ENCODE measurements at regions not wholly inside any gene's neighbourhood (a gene's known extent, or its start where the extent isn't known, plus 50 kb on each side); places are given as distances from the start of the nearest gene placed in this dataset.

DNA sequence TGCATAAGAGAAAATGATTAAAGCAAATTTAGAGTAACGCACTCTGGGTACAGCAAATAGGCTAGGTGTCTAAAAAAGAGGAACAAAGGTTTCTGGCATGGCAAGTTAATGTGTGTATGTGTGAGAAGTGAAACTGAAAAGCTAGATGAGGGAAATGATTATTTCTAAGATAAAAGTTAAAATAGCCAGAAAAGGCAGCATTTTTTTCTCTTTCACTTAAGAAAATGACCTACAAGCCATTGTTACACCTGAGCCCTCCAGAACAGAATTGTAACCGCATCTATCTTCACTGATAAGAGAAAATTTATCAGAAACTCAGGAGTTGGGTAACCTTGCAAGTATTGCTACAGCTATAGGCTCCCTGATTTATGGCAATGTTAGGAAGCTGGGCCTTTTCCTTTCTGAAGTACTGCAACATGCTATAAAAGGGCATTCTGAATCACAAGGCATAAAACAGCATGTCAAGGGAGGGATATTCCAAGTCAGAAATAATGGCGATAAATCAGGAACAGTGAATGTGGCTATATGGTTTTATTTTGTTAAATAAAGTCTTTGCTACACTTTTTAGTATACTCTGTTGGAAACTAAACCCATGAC is 395.3 kb downstream of the TBC1D32 start (continued):
- TF ChIP-seq, protein P1, sequence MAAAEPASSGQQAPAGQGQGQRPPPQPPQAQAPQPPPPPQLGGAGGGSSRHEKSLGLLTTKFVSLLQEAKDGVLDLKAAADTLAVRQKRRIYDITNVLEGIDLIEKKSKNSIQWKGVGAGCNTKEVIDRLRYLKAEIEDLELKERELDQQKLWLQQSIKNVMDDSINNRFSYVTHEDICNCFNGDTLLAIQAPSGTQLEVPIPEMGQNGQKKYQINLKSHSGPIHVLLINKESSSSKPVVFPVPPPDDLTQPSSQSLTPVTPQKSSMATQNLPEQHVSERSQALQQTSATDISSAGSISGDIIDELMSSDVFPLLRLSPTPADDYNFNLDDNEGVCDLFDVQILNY (CRISPR knock-in tag; IDR thresholded peaks at IDR 0.05), result no peak
- no peak for TF ChIP-seq ZBTB21 (CRISPR knock-in tag; IDR thresholded peaks at IDR 0.05; ENCODE audit: borderline replicate concordance)
- TF ChIP-seq ATF1 (CRISPR knock-in tag; IDR thresholded peaks at IDR 0.05), result no peak
- TF ChIP-seq ZNF317 (CRISPR knock-in tag; IDR thresholded peaks at IDR 0.05; ENCODE audit: borderline replicate concordance, low read depth), result no peak
- no peak for TF ChIP-seq ESRRA (CRISPR knock-in tag; IDR thresholded peaks at IDR 0.05; ENCODE audit: borderline replicate concordance)
- TF ChIP-seq, protein P2, sequence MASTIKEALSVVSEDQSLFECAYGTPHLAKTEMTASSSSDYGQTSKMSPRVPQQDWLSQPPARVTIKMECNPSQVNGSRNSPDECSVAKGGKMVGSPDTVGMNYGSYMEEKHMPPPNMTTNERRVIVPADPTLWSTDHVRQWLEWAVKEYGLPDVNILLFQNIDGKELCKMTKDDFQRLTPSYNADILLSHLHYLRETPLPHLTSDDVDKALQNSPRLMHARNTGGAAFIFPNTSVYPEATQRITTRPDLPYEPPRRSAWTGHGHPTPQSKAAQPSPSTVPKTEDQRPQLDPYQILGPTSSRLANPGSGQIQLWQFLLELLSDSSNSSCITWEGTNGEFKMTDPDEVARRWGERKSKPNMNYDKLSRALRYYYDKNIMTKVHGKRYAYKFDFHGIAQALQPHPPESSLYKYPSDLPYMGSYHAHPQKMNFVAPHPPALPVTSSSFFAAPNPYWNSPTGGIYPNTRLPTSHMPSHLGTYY (CRISPR knock-in tag; IDR thresholded peaks at IDR 0.05), result no peak

DNA sequence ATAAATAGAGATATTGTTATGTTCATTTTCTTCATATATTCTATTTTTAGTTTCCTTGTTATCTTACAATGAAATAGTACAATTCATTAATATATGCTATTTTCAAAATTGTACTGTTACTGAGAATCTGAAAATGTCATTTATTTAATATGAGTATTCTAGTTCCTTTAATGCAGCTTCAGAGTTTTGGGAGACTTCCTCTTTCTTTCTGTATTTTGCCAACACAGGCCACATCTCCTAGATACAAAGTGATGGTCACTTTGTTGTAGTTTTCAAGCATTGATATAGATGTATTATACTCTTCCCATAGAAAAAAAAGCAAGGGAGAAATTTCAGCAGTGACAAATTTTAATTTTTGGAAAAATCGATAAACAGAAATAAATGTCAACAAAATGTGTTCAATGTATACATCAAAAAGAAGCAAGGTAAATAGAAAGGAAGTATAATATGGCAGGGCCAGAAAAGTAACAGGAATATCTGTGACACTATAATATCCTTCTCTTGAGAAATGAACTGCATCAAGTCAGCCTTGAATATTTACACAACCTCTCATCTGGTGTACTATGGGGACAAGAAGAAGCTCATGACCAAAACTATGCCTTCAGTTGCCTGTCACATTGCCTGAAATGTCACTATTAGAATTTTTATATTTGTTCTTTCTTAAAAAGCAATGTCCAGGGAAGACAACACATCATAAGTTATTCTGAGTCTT is 396.0 kb downstream of the TBC1D32 start:
- TF ChIP-seq RORB (CRISPR knock-in tag; IDR thresholded peaks at IDR 0.05) (no peak), JAZF1 (CRISPR knock-in tag; IDR thresholded peaks at IDR 0.05) (no peak), ZNF219 (CRISPR knock-in tag; IDR thresholded peaks at IDR 0.05; ENCODE audit: borderline replicate concordance) (no peak), NR1H2 (CRISPR knock-in tag; IDR thresholded peaks at IDR 0.05) (no peak)
- TF ChIP-seq, protein P3, sequence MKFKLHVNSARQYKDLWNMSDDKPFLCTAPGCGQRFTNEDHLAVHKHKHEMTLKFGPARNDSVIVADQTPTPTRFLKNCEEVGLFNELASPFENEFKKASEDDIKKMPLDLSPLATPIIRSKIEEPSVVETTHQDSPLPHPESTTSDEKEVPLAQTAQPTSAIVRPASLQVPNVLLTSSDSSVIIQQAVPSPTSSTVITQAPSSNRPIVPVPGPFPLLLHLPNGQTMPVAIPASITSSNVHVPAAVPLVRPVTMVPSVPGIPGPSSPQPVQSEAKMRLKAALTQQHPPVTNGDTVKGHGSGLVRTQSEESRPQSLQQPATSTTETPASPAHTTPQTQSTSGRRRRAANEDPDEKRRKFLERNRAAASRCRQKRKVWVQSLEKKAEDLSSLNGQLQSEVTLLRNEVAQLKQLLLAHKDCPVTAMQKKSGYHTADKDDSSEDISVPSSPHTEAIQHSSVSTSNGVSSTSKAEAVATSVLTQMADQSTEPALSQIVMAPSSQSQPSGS (CRISPR knock-in tag; IDR thresholded peaks at IDR 0.05; ENCODE audit: borderline replicate concordance, low read depth), result no peak
- TF ChIP-seq, protein P4, sequence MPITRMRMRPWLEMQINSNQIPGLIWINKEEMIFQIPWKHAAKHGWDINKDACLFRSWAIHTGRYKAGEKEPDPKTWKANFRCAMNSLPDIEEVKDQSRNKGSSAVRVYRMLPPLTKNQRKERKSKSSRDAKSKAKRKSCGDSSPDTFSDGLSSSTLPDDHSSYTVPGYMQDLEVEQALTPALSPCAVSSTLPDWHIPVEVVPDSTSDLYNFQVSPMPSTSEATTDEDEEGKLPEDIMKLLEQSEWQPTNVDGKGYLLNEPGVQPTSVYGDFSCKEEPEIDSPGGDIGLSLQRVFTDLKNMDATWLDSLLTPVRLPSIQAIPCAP (CRISPR knock-in tag; IDR thresholded peaks at IDR 0.05), result no peak
- TF ChIP-seq, protein P5, sequence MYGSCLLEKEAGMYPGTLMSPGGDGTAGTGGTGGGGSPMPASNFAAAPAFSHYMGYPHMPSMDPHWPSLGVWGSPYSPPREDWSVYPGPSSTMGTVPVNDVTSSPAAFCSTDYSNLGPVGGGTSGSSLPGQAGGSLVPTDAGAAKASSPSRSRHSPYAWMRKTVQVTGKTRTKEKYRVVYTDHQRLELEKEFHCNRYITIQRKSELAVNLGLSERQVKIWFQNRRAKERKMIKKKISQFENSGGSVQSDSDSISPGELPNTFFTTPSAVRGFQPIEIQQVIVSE (CRISPR knock-in tag; IDR thresholded peaks at IDR 0.05; ENCODE audit: borderline replicate concordance), result no peak
- no peaks in the 10 kb centered on the region for H3K9me3 Mint-ChIP-seq
- no peak for DNase-seq (ENCODE audit: low spot score)
- no peak for ATAC-seq
- H3K27me3 Mint-ChIP-seq (ENCODE audit: low read depth), result peaks cover 7% of the 10 kb centered on the region
- ChIA-PET POLR2A (no interaction called here), CTCF (interaction anchor here (0.5 kb wide), 1 partner anchor 133 kb away, joined by 3 read pairs; no protein-coding TSS in a partner anchor)
- peaks cover 21% of the 10 kb centered on the region for H3K4me1 Mint-ChIP-seq
- H3K36me3 Mint-ChIP-seq, result no peaks in the 10 kb centered on the region
- no peak overlapping the region for H3K4me3 Mint-ChIP-seq
- H3K27ac Mint-ChIP-seq, result no peak overlapping the region

DNA sequence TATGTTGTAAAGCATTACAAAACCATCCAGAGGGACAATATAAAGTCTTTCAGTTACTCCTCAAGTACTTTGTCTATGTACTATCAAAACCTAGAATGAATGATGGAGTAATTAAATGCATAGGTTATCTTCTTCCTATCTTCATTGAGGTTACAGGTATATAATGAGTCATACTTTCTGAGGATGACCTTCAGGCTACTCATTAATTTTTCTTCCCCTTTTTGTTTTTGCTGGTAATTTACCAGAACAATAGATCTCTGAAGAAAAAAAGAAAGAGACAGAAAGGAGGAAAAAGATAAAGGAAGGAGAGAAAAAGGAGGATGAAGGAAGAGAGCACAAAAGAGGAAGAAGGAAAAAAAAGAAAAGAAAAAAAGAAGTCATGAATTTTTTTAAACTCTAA is 398.4 kb downstream of the TBC1D32 start:
- ChIA-PET CTCF (no interaction called here), POLR2A (no interaction called here)
- no peak overlapping the region for H3K27ac Mint-ChIP-seq
- TF ChIP-seq EMX1 (CRISPR knock-in tag; IDR thresholded peaks at IDR 0.05) (no peak), CBFB (CRISPR knock-in tag; IDR thresholded peaks at IDR 0.05; ENCODE audit: low read depth) (no peak), ZNF263 (CRISPR knock-in tag; IDR thresholded peaks at IDR 0.05; ENCODE audit: low read depth) (no peak), TEAD1 (CRISPR knock-in tag; IDR thresholded peaks at IDR 0.05) (no peak), NFYB (CRISPR knock-in tag; conservative IDR thresholded peaks at IDR 0.05; ENCODE audit: low read depth) (no peak), ZNF423 (CRISPR knock-in tag; IDR thresholded peaks at IDR 0.05) (no peak)
- TF ChIP-seq, protein P6, sequence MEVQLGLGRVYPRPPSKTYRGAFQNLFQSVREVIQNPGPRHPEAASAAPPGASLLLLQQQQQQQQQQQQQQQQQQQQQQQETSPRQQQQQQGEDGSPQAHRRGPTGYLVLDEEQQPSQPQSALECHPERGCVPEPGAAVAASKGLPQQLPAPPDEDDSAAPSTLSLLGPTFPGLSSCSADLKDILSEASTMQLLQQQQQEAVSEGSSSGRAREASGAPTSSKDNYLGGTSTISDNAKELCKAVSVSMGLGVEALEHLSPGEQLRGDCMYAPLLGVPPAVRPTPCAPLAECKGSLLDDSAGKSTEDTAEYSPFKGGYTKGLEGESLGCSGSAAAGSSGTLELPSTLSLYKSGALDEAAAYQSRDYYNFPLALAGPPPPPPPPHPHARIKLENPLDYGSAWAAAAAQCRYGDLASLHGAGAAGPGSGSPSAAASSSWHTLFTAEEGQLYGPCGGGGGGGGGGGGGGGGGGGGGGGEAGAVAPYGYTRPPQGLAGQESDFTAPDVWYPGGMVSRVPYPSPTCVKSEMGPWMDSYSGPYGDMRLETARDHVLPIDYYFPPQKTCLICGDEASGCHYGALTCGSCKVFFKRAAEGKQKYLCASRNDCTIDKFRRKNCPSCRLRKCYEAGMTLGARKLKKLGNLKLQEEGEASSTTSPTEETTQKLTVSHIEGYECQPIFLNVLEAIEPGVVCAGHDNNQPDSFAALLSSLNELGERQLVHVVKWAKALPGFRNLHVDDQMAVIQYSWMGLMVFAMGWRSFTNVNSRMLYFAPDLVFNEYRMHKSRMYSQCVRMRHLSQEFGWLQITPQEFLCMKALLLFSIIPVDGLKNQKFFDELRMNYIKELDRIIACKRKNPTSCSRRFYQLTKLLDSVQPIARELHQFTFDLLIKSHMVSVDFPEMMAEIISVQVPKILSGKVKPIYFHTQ (CRISPR knock-in tag; IDR thresholded peaks at IDR 0.05), result no peak
- TF ChIP-seq, protein P5 (CRISPR knock-in tag; IDR thresholded peaks at IDR 0.05; ENCODE audit: borderline replicate concordance), result no peak
- DNase-seq (ENCODE audit: low spot score) (no peak), ATAC-seq (no peak)
- peaks cover 43% of the 10 kb centered on the region for H3K4me1 Mint-ChIP-seq
- peaks cover 30% of the 10 kb centered on the region for H3K27me3 Mint-ChIP-seq (ENCODE audit: low read depth)
- no peaks in the 10 kb centered on the region for H3K9me3 Mint-ChIP-seq
- H3K4me3 Mint-ChIP-seq, result no peak overlapping the region
- no peaks in the 10 kb centered on the region for H3K36me3 Mint-ChIP-seq
